ENCODE measurements at regions not wholly inside any gene's neighbourhood (a gene's known extent, or its start where the extent isn't known, plus 50 kb on each side); places are given as distances from the start of the nearest gene placed in this dataset.
"Not testable (repeated sequence)": the region's sequence is repeated elsewhere in the genome, so short reads cannot be mapped to it uniquely, and the experiment has no call there.

GRCh38 chrX:99988532-99988931, 421.5 kb downstream of the PCDH19 start:
- DNase-seq: not testable (repeated sequence)

DNA sequence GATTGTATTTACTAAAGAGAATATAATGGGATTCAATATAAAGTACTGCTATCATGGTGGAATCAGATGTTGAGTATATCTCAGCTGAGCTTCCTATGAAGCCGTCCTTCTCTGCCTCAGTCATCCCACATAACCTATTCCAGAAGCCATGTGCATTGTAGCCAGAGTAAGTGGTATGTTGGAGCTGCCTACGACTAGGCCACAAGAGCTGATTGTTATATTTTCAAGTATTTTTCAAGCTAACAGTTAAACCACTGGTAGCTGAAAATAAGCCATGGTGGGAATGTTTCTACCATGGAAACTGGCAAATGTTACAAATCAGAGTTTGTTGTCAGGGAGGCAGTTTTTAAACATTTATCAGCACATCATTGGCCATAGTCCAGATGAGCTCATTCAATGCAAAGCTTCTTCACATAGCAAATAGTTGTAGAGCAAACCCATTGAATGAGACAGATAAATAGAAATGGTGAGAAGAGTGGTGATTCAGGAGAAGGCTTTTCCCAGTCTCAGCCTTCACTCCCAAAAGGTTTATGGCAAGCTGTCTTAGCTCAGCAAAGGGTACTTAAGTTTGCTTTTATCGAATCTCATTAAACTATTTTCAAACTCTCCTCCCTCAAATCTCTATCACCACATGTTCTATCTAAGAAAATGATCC, 436.4 kb downstream of the PCDH19 start:
- no peak for DNase-seq

- DNase-seq: peak; percentile 3
These were observed 470.2 kb downstream of the PCDH19 start for GRCh38 chrX:99939883-99940232.

- DNase-seq: not testable (repeated sequence)
These were observed 470.7 kb downstream of the PCDH19 start for GRCh38 chrX:99939206-99939882.

GRCh38 chrX:99938464-99938863, 471.6 kb downstream of the PCDH19 start:
- no peak for DNase-seq

- DNase-seq: no peak
These were observed 476.2 kb downstream of the PCDH19 start for GRCh38 chrX:99933865-99934264.

DNA sequence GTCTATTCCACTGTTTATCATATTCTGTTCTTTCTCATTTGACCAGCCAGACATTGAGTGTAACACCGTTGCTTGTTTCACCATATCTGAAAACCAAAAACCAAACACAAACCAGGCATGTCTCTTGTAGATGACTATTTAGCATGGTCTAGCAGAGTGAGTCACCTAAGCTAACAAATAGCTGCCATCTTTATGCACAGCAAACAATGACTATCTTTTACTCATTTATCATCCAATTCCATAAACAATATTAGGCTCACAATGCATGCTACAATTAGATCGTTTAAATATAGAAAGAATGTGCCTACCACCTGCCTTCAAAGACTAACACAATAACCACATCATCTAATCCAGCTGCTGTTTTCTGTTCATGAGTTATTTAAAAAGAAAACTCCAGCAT, 495.4 kb downstream of the PCDH19 start:
- no peak for DNase-seq

DNA sequence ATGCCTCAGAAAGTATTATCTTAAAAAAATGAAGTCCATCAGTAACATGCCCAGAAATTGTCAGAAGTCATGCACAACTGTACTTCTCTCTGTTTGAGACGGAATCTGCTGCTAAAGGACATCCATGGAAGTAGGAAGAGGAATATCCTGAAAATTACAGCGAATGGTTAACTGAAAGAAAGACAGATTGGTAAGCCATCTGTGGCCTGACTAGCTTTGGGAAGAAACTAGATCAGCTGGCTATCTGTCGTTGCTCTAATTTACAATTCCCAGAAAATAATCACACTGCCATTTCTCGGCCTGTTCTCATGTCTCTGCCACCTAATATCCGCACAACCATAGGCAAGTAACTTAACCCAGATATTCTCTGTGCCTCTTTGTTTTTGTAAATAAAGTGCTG, 496.5 kb downstream of the PCDH19 start:
- DNase-seq: no peak

- DNase-seq: no peak
These were observed 500.1 kb downstream of the PCDH19 start for GRCh38 chrX:99909946-99910345.

DNA sequence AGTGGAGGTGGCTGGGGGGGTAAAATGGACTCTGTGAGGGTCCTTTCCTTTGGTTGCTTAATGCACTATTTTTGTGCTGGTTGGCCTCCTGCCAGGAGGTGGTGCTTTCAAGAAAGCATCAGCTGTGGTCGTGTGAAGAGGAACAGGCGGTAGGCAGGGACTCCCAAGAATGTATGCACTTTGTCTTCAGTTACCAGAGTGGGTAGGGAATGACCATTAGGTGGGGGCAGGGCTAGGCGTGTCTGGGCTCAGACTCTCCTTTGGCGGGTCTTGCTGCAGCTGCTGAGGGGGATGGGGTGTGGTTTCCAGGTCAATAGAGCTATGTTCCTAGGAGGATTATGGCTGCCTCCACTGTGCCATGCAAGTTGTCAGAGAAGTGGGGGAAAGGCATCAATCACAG, 509.0 kb downstream of the PCDH19 start:
- no peak for DNase-seq

GRCh38 chrX:99887918-99888317, 522.2 kb downstream of the PCDH19 start:
- no peak for DNase-seq

DNA sequence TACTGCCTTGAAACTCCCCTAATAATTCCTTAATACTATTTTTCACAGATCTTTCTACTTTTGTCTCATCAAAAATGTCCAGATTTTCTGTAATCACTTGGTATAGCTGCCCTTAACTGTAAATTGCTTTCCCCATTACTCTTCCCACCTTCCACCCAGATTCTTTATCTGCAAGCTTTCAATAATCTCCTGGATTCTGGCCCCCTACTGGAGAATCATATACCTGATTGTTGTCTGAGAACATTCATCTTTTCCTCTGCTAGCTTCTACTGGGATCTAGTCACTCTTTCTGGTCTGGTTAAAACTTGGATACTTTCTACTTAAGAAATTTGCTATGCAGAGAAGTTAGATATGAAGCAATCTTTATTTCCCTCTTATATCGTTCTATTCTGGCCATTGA, 552.6 kb downstream of the PCDH19 start:
- no peak for DNase-seq

- peak; percentile 0 for DNase-seq
These were observed 576.3 kb downstream of the PCDH19 start for GRCh38 chrX:99833821-99834220.

DNA sequence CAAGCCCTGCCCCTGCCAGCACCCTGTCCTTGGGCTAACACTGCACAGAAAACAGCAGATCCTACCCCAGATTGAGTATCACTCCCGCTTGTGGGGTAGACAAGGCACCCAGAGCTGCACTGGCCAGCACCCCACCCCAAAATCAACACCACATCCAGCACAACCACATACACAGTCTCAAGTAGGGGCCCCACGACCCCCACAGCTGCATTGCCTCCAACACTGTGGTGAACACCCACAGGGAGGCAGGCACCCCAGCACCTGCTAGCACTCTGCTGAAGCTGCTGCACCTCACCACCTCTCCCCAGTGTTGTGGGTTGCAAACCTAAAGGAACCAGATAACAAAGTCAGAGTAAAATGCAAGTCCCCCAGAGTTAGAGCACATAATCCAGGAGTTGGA, 589.9 kb downstream of the PCDH19 start:
- no peak for DNase-seq

DNA sequence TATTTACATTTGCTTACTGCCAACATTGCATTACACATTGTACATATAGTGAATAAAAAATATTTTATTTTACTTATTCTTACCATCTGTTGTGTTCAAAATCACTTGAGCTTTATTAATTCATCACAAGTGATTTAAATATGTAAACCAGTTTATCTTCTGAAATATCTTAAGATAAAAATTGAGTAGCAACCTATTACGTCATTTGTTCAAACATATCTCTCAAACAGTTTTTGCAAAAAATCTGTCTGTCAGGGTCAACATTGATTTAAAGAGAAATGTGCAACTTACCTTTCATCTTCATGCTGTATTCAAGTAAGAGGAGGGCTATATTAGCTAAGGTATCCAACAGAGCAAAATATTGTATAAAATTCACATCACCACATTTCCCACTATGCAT, 610.1 kb downstream of the PCDH19 start:
- no peak for DNase-seq

DNA sequence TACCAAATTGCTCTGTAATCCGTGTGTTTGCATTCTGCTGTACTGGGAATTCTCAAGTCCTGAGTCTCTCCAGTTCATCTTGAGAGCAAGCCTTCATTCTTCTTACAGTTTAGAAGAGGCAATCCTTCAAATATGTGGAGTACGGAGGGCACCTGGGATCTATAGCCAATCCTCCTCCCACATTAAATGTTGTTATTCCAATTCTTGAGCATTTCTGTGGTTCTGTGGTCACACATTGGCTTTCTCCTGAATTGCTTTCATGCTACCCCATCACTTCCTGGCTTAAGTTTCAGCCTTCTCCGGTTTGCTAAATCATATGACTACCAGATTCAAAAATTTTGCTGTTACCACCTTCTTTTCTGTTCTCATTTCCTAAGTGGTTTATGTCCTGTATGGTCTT, 611.1 kb downstream of the PCDH19 start:
- DNase-seq: no peak

GRCh38 chrX:99795495-99795894, 614.6 kb downstream of the PCDH19 start:
- no peak for DNase-seq

DNA sequence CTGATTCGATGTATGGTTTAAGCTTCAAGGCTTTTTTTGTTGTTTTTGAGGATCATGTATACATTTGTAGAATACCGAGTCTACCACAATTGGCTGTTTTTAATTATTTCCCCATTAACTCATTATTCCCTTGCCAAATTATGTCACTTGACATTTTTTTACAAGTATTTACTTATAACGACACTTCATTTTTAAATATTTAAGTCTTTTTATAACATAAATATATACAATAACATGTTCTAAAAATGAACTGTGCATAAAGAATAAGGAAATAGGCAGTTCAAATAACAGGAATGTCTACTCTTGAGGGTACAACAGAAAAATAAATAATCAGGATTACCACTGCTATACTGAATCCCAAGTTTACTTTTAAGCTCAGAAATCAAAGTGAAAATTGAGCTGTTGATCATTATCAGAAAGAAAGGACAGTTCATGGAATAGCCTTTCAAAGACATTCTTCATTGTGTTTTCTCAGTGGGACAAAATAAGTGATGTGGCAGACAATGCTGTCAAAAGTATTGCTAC, 627.5 kb downstream of the PCDH19 start:
- DNase-seq: no peak

DNA sequence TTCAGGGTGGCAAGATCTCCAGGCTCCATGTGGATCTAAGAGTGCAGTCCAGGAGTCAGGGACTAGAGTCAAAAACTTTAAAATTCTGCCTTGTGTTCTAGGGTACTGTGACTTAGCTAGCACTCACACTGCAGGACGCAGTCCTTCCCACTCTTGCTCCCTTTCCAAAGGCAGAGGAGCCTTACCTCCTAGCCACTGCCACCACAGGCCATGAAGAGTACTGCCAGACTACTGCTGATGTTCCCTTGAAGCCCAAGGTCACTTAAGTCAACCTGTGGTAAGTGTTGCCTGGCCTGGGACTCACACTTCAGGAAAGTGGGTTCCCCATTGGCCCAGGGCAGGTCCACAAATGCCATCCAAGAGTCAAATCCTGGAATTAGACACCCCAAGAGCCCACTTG, 632.2 kb downstream of the PCDH19 start:
- DNase-seq: no peak

DNA sequence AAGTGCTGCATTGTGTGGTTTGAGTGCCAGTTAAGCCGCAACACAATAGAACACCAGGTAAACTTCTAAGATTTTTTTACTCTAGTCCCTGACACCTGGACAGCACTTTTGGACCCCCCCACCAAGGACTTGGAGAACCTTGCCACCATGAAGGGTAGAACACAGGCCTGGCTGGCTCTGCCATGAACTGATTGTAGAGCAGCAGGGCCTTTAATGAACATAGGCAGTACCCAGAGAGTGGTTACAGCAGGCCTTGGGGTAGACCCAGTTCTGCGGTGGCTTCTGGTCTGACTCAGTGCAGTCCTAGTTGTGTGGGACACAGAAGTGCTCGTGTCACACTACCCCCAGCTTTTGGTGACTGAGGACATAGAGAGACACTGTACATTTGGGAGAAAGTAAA, 648.3 kb downstream of the PCDH19 start:
- DNase-seq: no peak

DNA sequence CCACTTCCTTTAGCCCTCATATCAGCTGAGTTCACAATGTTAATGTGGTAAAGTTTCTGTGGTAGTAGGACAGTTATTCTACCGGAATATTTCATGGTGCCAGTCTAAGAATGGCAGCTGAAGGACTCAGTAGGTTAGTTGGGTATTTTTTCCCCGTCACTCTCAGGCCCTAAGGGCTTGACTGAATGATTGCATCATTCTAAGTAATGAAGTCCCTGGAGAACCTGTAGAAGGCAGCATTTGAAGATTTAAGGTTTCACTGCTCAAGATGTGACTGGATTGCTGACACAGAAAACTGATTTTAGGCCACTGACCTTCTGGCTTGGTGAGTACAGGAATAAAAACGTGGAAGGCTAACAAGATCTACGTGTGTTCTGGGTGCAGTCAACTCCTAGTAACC, 657.3 kb downstream of the PCDH19 start:
- no peak for DNase-seq

GRCh38 chrX:99750721-99751120, 659.4 kb downstream of the PCDH19 start:
- DNase-seq: peak; percentile 1

GRCh38 chrX:99722094-99722493, 688.0 kb downstream of the PCDH19 start:
- DNase-seq: no peak

DNA sequence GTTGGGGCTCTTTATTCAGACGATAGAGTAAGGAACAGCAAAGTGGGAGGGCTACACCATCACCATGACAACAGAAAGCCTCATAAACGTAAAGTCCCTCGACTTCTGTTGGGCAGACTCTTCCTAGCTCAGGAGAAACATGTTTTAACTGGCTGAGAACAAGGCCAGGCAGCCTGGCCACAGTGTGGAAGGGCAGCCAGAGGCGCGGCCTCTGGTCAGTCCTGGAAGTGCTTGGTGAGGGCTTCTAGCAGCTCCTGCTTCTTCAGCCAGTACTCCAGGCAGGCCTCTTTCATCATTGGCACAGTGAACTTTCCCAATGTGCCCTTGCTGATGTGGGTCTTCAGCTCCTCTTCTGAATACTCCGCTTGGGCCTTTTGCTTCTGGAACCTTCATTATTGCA, 690.9 kb downstream of the PCDH19 start:
- no peak for DNase-seq

Data from muscle of arm (tissue), 1 donor.